ENCODE measurements at regions not wholly inside any gene's neighbourhood (a gene's known extent, or its start where the extent isn't known, plus 50 kb on each side); places are given as distances from the start of the nearest gene placed in this dataset.

DNA sequence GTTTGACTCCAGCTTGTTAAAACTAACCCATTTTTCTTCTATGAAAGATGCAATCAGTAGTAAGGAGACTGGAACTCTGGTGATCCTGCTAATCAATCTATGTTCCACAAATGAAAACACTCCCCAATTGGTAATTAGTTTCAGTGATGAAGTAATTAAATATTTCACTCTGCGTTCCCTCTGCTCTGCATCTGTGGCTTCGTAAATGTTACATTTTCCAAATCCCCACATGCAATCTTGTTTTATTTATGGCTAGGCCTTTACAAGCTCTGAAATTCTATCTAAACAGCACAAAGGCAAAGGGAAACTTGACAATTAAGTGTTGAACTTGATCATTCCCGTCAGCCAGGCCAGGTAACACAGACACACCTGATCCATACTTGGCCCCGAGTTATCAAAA is 231.4 kb upstream of the OSR1 start:
- H3K4me3 ChIP-seq (ENCODE audit: low read depth, low read length) = no peak overlapping the region
- TF ChIP-seq, protein P1, sequence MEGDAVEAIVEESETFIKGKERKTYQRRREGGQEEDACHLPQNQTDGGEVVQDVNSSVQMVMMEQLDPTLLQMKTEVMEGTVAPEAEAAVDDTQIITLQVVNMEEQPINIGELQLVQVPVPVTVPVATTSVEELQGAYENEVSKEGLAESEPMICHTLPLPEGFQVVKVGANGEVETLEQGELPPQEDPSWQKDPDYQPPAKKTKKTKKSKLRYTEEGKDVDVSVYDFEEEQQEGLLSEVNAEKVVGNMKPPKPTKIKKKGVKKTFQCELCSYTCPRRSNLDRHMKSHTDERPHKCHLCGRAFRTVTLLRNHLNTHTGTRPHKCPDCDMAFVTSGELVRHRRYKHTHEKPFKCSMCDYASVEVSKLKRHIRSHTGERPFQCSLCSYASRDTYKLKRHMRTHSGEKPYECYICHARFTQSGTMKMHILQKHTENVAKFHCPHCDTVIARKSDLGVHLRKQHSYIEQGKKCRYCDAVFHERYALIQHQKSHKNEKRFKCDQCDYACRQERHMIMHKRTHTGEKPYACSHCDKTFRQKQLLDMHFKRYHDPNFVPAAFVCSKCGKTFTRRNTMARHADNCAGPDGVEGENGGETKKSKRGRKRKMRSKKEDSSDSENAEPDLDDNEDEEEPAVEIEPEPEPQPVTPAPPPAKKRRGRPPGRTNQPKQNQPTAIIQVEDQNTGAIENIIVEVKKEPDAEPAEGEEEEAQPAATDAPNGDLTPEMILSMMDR (IDR thresholded peaks at IDR 0.05; ENCODE audit: borderline replicate concordance, insufficient read depth, low read depth, low read length) = no peak

DNA sequence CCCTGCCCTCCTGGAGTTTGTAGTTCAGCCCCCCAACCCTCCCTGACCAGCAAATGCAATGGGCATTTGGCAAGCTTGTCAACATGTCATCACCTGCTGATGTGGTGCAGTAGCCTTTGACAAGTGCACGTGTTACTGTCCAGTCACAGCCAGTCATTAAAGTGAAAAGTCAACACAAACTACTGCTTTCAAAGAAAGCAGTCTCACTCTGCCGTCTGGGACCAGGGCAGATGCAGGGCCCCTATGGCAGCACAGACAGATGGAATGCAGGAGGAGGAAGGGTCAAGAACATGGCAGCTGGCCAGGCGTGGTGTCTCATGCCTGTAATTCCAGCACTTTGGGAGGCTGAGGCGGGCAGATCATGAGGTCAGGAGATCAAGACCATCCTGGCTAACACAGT is 222.4 kb upstream of the OSR1 start:
- H3K4me3 ChIP-seq (ENCODE audit: low read depth, low read length) = no peak overlapping the region
- TF ChIP-seq, protein P1 (IDR thresholded peaks at IDR 0.05; ENCODE audit: borderline replicate concordance, insufficient read depth, low read depth, low read length) = no peak

DNA sequence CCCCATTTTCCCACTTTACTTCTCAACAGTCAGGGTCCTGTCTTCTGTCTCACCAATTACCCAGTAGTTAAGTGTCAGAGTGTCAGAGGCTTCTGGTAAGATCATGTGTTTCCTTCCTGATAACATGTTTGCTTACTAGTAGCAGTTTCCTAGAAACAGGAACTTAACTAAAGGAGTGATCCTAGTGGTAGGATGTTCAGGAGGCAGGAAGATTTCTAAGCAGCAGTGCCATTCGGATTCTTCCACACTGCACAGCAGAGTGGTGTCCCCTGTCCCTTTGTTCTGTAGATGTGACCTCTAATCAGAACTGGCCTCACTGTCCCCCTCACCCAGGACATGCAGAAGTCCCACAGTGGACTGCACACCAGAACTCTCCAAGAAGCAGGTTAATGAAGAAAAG is 221.8 kb upstream of the OSR1 start:
- H3K4me3 ChIP-seq (ENCODE audit: low read depth, low read length) = no peak overlapping the region
- TF ChIP-seq, protein P1 (IDR thresholded peaks at IDR 0.05; ENCODE audit: borderline replicate concordance, insufficient read depth, low read depth, low read length) = no peak

DNA sequence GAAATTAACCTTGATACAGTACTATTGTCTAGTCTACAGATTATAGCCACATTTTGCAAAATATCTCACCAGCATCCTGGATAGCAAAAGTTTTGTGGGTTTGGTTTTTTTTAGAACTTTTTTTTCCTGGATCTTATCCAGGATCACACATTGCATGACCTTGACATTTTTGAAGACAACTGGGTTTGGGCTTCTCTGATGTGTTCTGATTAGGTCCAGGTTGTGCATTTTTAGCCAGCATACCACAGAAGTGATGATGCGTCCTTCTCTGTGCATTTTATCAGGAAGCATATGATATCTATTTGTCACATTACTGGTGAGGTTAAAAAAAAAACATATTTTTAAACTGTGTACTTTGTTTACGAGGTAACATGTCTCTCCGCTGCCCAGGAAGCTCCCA is 221.0 kb upstream of the OSR1 start:
- H3K4me3 ChIP-seq (ENCODE audit: low read depth, low read length) = no peak overlapping the region
- TF ChIP-seq, protein P1 (IDR thresholded peaks at IDR 0.05; ENCODE audit: borderline replicate concordance, insufficient read depth, low read depth, low read length) = no peak

DNA sequence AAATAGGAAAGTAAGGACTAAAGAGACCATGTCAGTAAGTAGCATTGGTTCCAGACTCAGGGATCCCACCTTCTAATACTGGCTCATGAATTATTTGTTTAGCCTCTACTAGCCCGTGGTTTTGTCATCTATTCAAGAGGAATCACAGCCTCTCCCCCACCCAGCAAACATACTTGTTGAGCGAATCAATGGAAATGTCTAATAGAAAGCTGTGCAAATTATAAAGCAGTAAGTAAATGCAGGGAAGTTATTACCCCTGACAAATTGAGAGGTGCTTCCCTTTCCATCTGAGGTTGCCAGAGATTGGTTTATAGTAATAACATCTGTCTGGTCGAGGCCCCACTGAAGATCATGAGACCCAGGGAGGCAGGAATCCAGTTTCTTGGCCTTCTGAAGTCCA is 219.3 kb upstream of the OSR1 start:
- no peak overlapping the region for H3K4me3 ChIP-seq (ENCODE audit: low read depth, low read length)
- TF ChIP-seq, protein P1 (IDR thresholded peaks at IDR 0.05; ENCODE audit: borderline replicate concordance, insufficient read depth, low read depth, low read length) = no peak

DNA sequence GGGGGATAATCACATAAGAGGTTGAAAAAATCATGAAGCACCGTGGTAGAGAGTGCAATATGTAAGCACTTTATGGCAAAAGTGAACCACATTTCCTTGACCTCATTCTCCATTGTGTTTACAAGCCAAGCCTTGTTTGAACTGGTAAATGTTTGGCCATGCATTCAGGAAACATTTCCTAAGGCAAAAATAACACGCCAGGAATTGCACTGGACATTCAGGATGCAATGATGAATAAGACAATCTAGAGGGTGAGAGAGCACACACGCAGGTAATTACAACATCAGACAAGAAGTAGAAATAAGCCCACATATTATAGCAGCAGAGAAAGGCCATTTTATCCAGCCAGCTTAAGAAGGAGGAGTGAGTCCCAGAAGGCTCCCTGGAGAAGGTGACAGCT is 218.0 kb upstream of the OSR1 start:
- H3K4me3 ChIP-seq (ENCODE audit: low read depth, low read length) = no peak overlapping the region
- TF ChIP-seq, protein P1 (IDR thresholded peaks at IDR 0.05; ENCODE audit: borderline replicate concordance, insufficient read depth, low read depth, low read length) = no peak

DNA sequence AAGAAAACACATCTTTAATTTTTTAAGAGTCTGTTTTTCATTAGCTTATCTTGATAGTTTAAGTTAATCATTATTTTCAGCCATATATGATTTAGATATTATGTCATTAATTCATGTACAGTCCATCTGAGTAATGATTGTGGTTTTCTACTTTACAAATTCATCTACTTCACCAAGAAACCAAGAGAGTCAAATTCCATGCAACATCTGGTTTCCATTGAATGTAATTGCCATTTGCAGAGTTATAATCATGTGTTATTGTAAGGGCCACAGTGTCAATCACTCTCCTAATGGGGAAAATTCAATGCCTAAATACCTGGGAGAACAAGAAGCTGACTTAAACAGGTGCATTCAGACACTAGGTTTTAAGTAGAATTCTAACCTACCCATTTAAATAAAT is 217.2 kb upstream of the OSR1 start:
- no peak overlapping the region for H3K4me3 ChIP-seq (ENCODE audit: low read depth, low read length)
- TF ChIP-seq, protein P1 (IDR thresholded peaks at IDR 0.05; ENCODE audit: borderline replicate concordance, insufficient read depth, low read depth, low read length) = no peak
